Glutamatergic neuron (in vitro differentiated cells): ENCODE measurements at regions not wholly inside any gene's neighbourhood (a gene's known extent, or its start where the extent isn't known, plus 50 kb on each side); places are given as distances from the start of the nearest gene placed in this dataset. TPM values are rescaled to one million over a fixed set of nuclear protein-coding genes. Genes with fewer than 3 reads are reported as not detected.

Experiments
- DNase-seq: peaks from one replicate; pipeline ENCODE4 v3.0.0; 2022
- H3K27ac Mint-ChIP-seq: one replicate; pipeline ENCODE4 v1.8.0; 2020; ENCODE audit warnings: mild to moderate bottlenecking, mixed read lengths, inconsistent platforms; ENCODE audit not compliant: unreplicated experiment
- H3K27me3 Mint-ChIP-seq: one replicate; pipeline ENCODE4 v1.8.0; 2020; ENCODE audit warnings: mild to moderate bottlenecking, moderate library complexity, mixed read lengths, inconsistent platforms; ENCODE audit not compliant: unreplicated experiment
- H3K36me3 Mint-ChIP-seq: one replicate; pipeline ENCODE4 v1.8.0; 2020; ENCODE audit warnings: mild to moderate bottlenecking, mixed read lengths, inconsistent platforms; ENCODE audit not compliant: unreplicated experiment
- H3K4me1 Mint-ChIP-seq: one replicate; pipeline ENCODE4 v1.8.0; 2020; ENCODE audit warnings: mild to moderate bottlenecking, low read depth, mixed read lengths, inconsistent platforms; ENCODE audit not compliant: unreplicated experiment
- H3K4me3 Mint-ChIP-seq: one replicate; pipeline ENCODE4 v1.8.0; 2020; ENCODE audit warnings: mild to moderate bottlenecking, mixed read lengths, inconsistent platforms; ENCODE audit not compliant: unreplicated experiment
- H3K9me3 Mint-ChIP-seq: one replicate; pipeline ENCODE4 v1.8.0; 2020; ENCODE audit warnings: mild to moderate bottlenecking, moderate library complexity, mixed read lengths, inconsistent platforms; ENCODE audit not compliant: unreplicated experiment
- CTCF ChIP-seq: fragments of 200-600 bp; sonication (generic); IDR thresholded peaks from one replicate; pipeline ENCODE4 v1.5.0; 2021; ENCODE audit not compliant: partially characterized antibody, unreplicated experiment
- microRNA-seq: library from miRNA; unstranded; fragments of <30 nt; microRNA quantifications from one replicate; pipeline ENCODE4, GENCODE V29; 2020; ENCODE audit not compliant: unreplicated experiment

DNA sequence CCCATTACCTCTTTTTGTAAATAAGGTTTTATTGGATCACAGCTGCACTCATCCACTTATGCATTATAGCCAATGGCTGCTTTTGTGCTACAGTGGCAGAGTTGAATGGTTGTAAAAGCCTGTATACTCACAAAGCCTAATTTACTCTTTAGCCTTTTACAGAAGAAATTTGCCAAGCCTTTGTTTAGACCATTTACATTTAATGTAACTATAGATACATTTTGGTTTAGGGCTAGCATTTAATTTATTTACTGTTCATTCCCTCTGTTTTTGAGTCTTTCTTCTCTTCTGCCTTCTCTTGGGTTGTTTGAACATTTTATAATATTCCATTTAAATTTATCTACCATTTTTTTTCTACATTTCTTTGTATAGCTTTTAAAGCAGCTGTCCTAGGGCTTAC, 217.1 kb upstream of the AMIGO2 start:
- H3K27me3 Mint-ChIP-seq, result no peaks in the 10 kb centered on the region
- no peaks in the 10 kb centered on the region for H3K9me3 Mint-ChIP-seq
- no peak overlapping the region for H3K27ac Mint-ChIP-seq
- no peak for TF ChIP-seq CTCF
- H3K4me1 Mint-ChIP-seq, result peaks cover 1% of the 10 kb centered on the region
- H3K4me3 Mint-ChIP-seq, result no peak overlapping the region
- no peaks in the 10 kb centered on the region for H3K36me3 Mint-ChIP-seq
- DNase-seq, result no peak

GRCh38 chr12:47293406-47293805, 213.6 kb upstream of the AMIGO2 start:
- Mint-ChIP-seq H3K27ac (no peak overlapping the region), H3K4me1 (no peaks in the 10 kb centered on the region), H3K27me3 (no peaks in the 10 kb centered on the region), H3K4me3 (no peak overlapping the region), H3K36me3 (no peaks in the 10 kb centered on the region), H3K9me3 (no peaks in the 10 kb centered on the region)
- no peak for TF ChIP-seq CTCF
- DNase-seq, result no peak

DNA sequence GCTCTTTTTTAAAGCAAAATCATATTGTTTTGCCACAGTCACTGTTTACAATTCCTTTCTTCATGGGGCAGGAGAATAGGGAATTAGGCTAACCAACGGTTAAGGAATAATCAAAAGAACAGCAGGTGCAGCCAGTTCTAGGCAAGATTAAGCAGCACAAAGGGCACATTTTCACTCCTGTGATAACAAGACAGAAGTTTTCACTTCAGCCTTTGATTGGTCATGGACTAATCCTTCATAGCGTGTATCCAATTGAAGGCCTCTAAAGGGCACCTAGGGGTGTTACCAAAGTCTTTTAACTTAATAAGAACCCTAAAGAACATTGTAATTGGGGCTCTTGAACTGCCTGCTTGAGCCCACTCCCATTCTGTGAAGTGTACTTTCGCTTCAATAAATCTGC, 206.9 kb upstream of the AMIGO2 start:
- no peaks in the 10 kb centered on the region for H3K9me3 Mint-ChIP-seq
- H3K4me1 Mint-ChIP-seq, result peaks cover 3% of the 10 kb centered on the region
- no peaks in the 10 kb centered on the region for H3K36me3 Mint-ChIP-seq
- no peak overlapping the region for H3K4me3 Mint-ChIP-seq
- no peak for DNase-seq
- no peak for TF ChIP-seq CTCF
- no peaks in the 10 kb centered on the region for H3K27me3 Mint-ChIP-seq
- H3K27ac Mint-ChIP-seq, result no peak overlapping the region

Small RNA genes lying in the stretch of these regions (microRNA-seq; reads per million reads assigned to microRNA genes)
- not detected for gene MIR4494
